HepG2 (cell line): ENCODE measurements at regions not wholly inside any gene's neighbourhood (a gene's known extent, or its start where the extent isn't known, plus 50 kb on each side); places are given as distances from the start of the nearest gene placed in this dataset.

Source experiments
- ATAC-seq: fragments of 200-7000 bp; cut with Tn5 transposase; 3 replicates; pipeline ENCODE4 v1.9.1; 2020; ENCODE audit warnings: mild to moderate bottlenecking, moderate library complexity
- BruUV-seq: library from RNA; stranded (reverse); fragments of 400-500 nt; replicated peaks from 2 replicates; lab custom pipeline; 2021; lab: Mats Ljungman, UMichigan
- CTCF ChIA-PET: fragments of 300-600 bp; formaldehyde crosslinking; extraction: SDS; loops from one replicate; lab custom pipeline; 2021; ENCODE audit warnings: low total read pairs, inconsistent platforms, low intra/inter-chr PET ratio; lab: Yijun Ruan, JAX
- POLR2A ChIA-PET: fragments of 350-600 bp; sonication (Branson Sonifier 250); formaldehyde crosslinking; loops from one replicate; lab custom pipeline; 2020; ENCODE audit warnings: antibody characterized with exemption, inconsistent platforms; lab: Yijun Ruan, JAX
- DNase-seq: peaks from one replicate; pipeline ENCODE4 v3.0.0-alpha.2; 2015; ENCODE audit warnings: low spot score
- FAIRE-seq: peaks from 3 replicates; lab custom pipeline; 2011; peaks lifted over from hg19 to GRCh38; lab: Jason Lieb, UNC
- H2AFZ ChIP-seq: one replicate; pipeline ENCODE4 v1.6.1; 2011; ENCODE audit warnings: low read length, inconsistent platforms
- H3K27ac ChIP-seq: fragments of 300-600 bp; 3 replicates; pipeline ENCODE4 v1.8.0; 2011; ENCODE audit warnings: mixed run types, mild to moderate bottlenecking, mixed read lengths, low read length, inconsistent platforms; ENCODE audit not compliant: insufficient read depth; ENCODE audit errors: extremely low read length
- H3K27me3 ChIP-seq, 2 experiments: fragments of 200-600 bp in 1 of 2; 2 replicates in 1 of 2; 3 replicates in 1 of 2; pipeline versions ENCODE4 v1.6.0 to v1.8.0; 2011; ENCODE audit warnings: low read length in 2 of 2, mild to moderate bottlenecking in 2 of 2, moderate library complexity in 2 of 2, inconsistent platforms in 1 of 2; ENCODE audit not compliant: insufficient read depth in 2 of 2, control insufficient read depth in 1 of 2
- H3K36me3 ChIP-seq, 2 experiments: fragments of 200-600 bp in 1 of 2; replicated peaks in 1 of 2; 2 replicates in 1 of 2; 3 replicates in 1 of 2; pipeline versions ENCODE4 v1.5.1 to v1.8.0; 2011; ENCODE audit warnings: low read length in 2 of 2, inconsistent platforms in 1 of 2; ENCODE audit not compliant: insufficient read depth in 2 of 2, control insufficient read depth in 1 of 2
- H3K4me1 ChIP-seq: 2 replicates; pipeline ENCODE4 v1.5.1; 2012; ENCODE audit warnings: low read length, inconsistent platforms; ENCODE audit not compliant: insufficient read depth
- H3K4me2 ChIP-seq: 2 replicates; pipeline ENCODE4 v1.6.0; 2011; ENCODE audit warnings: low read depth, low read length, inconsistent platforms
- H3K4me3 ChIP-seq, 3 experiments: fragments of 200-600 bp in 1 of 3; sonication (generic), shearing (Covaris generic) in 1 of 3; replicated peaks in 1 of 3; 2 replicates each; pipeline ENCODE4 v1.5.1; 2011 to 2016; ENCODE audit warnings: low read length in 3 of 3, inconsistent platforms in 2 of 3, low read depth in 2 of 3, mild to moderate bottlenecking in 2 of 3, control low read depth in 1 of 3, mixed read lengths in 1 of 3; ENCODE audit not compliant: insufficient read depth in 1 of 3
- H3K79me2 ChIP-seq: one replicate; pipeline ENCODE4 v1.6.1; 2011; ENCODE audit warnings: low read length, inconsistent platforms; ENCODE audit not compliant: insufficient read depth
- H3K9ac ChIP-seq: 2 replicates; pipeline ENCODE4 v1.6.0; 2011; ENCODE audit warnings: mild to moderate bottlenecking, low read depth, low read length, inconsistent platforms; ENCODE audit not compliant: insufficient read depth
- H3K9me3 ChIP-seq: 2 replicates; pipeline ENCODE4 v1.5.1; 2012; ENCODE audit warnings: mild to moderate bottlenecking, low read length
- H4K20me1 ChIP-seq: 2 replicates; pipeline ENCODE4 v1.6.0; 2011; ENCODE audit warnings: inconsistent platforms, mild to moderate bottlenecking, low read length, moderate library complexity; ENCODE audit not compliant: insufficient read depth
- CEBPG ChIP-seq: IDR thresholded peaks from 2 replicates; pipeline ENCODE4 v1.6.1; 2016
- HNRNPUL1 ChIP-seq: fragments of 200-400 bp; formaldehyde crosslinking; IDR thresholded peaks from 2 replicates; pipeline ENCODE4 v1.6.1; 2017; ENCODE audit warnings: low read depth, mild to moderate bottlenecking, low read length, moderate library complexity
- MAFG ChIP-seq: sonication (generic); formaldehyde crosslinking; IDR thresholded peaks from 2 replicates; pipeline ENCODE4 v1.5.1; 2020; ENCODE audit warnings: mild to moderate bottlenecking, missing genetic modification reagents
- NFKBIZ ChIP-seq: IDR thresholded peaks from 2 replicates; pipeline ENCODE4 v1.6.1; 2018; ENCODE audit warnings: missing genetic modification reagents, missing compliant biosample characterization
- NFYC ChIP-seq: IDR thresholded peaks from 2 replicates; pipeline ENCODE4 v1.6.1; 2016; ENCODE audit warnings: missing genetic modification reagents, missing compliant biosample characterization
- PAWR ChIP-seq: sonication (generic); formaldehyde crosslinking; IDR thresholded peaks from 2 replicates; pipeline ENCODE4 v1.4.0; 2020; ENCODE audit warnings: missing genetic modification reagents, mild to moderate bottlenecking, borderline replicate concordance
- RBFOX2 ChIP-seq: fragments of 200-400 bp; formaldehyde crosslinking; IDR thresholded peaks from 2 replicates; pipeline ENCODE4 v1.6.1; 2017; ENCODE audit warnings: low read depth, mild to moderate bottlenecking, low read length
- SETDB1 ChIP-seq: sonication (generic); formaldehyde crosslinking; IDR thresholded peaks from 2 replicates; pipeline ENCODE4 v1.5.1; 2020; ENCODE audit warnings: missing genetic modification reagents, mild to moderate bottlenecking, borderline replicate concordance
- SIN3B ChIP-seq: fragments of 150-350 bp; IDR thresholded peaks from 2 replicates; pipeline ENCODE4 v1.6.1; 2014; ENCODE audit warnings: low read length
- TEAD3 ChIP-seq: optimal IDR thresholded peaks from 2 replicates; pipeline ENCODE3; 2016; ENCODE audit warnings: borderline replicate concordance
- THAP8 ChIP-seq: sonication (generic); formaldehyde crosslinking; IDR thresholded peaks from 2 replicates; pipeline ENCODE4 v1.5.1; 2020; ENCODE audit warnings: missing genetic modification reagents, mild to moderate bottlenecking, borderline replicate concordance
- ZNF3 ChIP-seq: IDR thresholded peaks from 2 replicates; pipeline ENCODE4 v1.7.0; 2017; ENCODE audit warnings: inconsistent platforms
- ZNF30 ChIP-seq: sonication (generic); formaldehyde crosslinking; IDR thresholded peaks from 2 replicates; pipeline ENCODE4 v1.5.0; 2020; ENCODE audit warnings: mild to moderate bottlenecking, missing genetic modification reagents
- ZNF333 ChIP-seq: sonication (generic); formaldehyde crosslinking; IDR thresholded peaks from 2 replicates; pipeline ENCODE4 v1.4.0; 2020; ENCODE audit warnings: mild to moderate bottlenecking, missing genetic modification reagents, borderline replicate concordance
- ZNF503 ChIP-seq: sonication (generic); formaldehyde crosslinking; IDR thresholded peaks from 2 replicates; pipeline ENCODE4 v1.4.0; 2020; ENCODE audit warnings: missing genetic modification reagents
- ZNF562 ChIP-seq: sonication (generic); formaldehyde crosslinking; IDR thresholded peaks from 2 replicates; pipeline ENCODE4 v1.8.0; 2022; ENCODE audit warnings: missing genetic modification reagents, borderline replicate concordance
- ZNF652 ChIP-seq: IDR thresholded peaks from 2 replicates; pipeline ENCODE4 v1.6.1; 2016; ENCODE audit warnings: low read depth, borderline replicate concordance
- ZNF792 ChIP-seq: IDR thresholded peaks from 2 replicates; pipeline ENCODE4 v1.6.1; 2016
- WGBS: methylation state at CpG from one replicate; pipeline ENCODE4 v1.1.6; 2017; ENCODE audit warnings: low lambda C conversion rate; 5-methylcytosine and 5-hydroxymethylcytosine counted together
- in situ Hi-C: cut with HindIII; loops from 2 replicates; pipeline ENCODE4 v1.10.0; 2017; ENCODE audit warnings: low pct_unique_long_range_greater_than_20kb; ENCODE audit not compliant: extremely low pct_ligation_motif_present
- intact Hi-C: fragments of 100-400 bp; cut with micrococcal nuclease; formaldehyde crosslinking; loops from one replicate; pipeline ENCODE4 v1.10.0; 2022; ENCODE audit not compliant: unreplicated experiment
- TF ChIP-seq, protein P1 (sequence below): sonication (generic); formaldehyde crosslinking; IDR thresholded peaks from 2 replicates; pipeline ENCODE4 v1.4.0; 2020; ENCODE audit warnings: mild to moderate bottlenecking, missing genetic modification reagents
- TF ChIP-seq, protein P2 (sequence below): sonication (generic); formaldehyde crosslinking; IDR thresholded peaks from 2 replicates; pipeline ENCODE4 v1.5.1; 2020; ENCODE audit warnings: mild to moderate bottlenecking, missing genetic modification reagents

DNA sequence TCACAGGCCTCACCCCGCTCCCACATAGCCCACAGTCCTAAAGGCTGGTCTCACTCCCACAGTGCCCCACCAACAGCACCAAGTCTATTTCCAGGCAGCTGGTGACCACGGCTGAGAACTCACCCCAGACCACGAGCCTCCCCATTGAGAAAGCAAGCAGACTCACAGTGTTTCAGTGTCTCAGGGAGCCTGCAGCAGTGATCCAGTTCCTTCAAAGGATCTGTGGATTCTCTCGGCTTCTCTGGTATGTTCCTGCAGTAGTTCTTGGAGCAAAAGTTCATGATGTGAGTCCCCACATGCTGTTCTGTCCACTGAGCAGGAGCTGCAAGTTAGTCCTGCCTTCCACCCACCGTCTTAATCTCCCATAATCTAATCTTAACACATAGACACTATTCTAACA, 185.3 kb upstream of the CDH6 start:
- Histone ChIP-seq H3K79me2 (no peaks in the 10 kb centered on the region), H3K4me1 (no peaks in the 10 kb centered on the region), H3K9me3 (peaks cover 21% of the 10 kb centered on the region; the same call in 1 of the 2 replicates), H4K20me1 (no peaks in the 10 kb centered on the region), H3K4me2 (no peak overlapping the region), H3K4me3 (no peak overlapping the region), H3K36me3 (no peaks in the 10 kb centered on the region), H3K9ac (no peak overlapping the region), H3K27ac (no peak overlapping the region), H3K27me3 (no peaks in the 10 kb centered on the region), H2AFZ (no peak overlapping the region)
- ChIA-PET POLR2A (no interaction called here), CTCF (no interaction called here)
- no peak for ATAC-seq
- no peak for DNase-seq
- intact Hi-C loops (no loop called here), in situ Hi-C loops (no loop called here)
- FAIRE-seq: no peak
- no TSS peak for BruUV-seq
- 0% methylated on average over 3 of the region's 5 CpGs for WGBS
- TF ChIP-seq SIN3B (no peak), SETDB1 (CRISPR knock-in tag) (no peak), HNRNPUL1 (no peak), ZNF562 (CRISPR knock-in tag) (no peak), THAP8 (no peak), ZNF792 (CRISPR knock-in tag) (no peak), NFKBIZ (no peak), ZNF503 (CRISPR knock-in tag) (no peak), ZNF652 (CRISPR knock-in tag) (no peak), MAFG (CRISPR knock-in tag) (no peak), TEAD3 (CRISPR knock-in tag) (no peak), RBFOX2 (no peak), CEBPG (CRISPR knock-in tag) (no peak), ZNF30 (CRISPR knock-in tag) (no peak), NFYC (CRISPR knock-in tag) (no peak), PAWR (no peak), ZNF3 (CRISPR knock-in tag) (no peak), ZNF333 (CRISPR knock-in tag) (no peak)
- TF ChIP-seq, protein P1, sequence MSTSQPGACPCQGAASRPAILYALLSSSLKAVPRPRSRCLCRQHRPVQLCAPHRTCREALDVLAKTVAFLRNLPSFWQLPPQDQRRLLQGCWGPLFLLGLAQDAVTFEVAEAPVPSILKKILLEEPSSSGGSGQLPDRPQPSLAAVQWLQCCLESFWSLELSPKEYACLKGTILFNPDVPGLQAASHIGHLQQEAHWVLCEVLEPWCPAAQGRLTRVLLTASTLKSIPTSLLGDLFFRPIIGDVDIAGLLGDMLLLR: no peak
- TF ChIP-seq, protein P2, sequence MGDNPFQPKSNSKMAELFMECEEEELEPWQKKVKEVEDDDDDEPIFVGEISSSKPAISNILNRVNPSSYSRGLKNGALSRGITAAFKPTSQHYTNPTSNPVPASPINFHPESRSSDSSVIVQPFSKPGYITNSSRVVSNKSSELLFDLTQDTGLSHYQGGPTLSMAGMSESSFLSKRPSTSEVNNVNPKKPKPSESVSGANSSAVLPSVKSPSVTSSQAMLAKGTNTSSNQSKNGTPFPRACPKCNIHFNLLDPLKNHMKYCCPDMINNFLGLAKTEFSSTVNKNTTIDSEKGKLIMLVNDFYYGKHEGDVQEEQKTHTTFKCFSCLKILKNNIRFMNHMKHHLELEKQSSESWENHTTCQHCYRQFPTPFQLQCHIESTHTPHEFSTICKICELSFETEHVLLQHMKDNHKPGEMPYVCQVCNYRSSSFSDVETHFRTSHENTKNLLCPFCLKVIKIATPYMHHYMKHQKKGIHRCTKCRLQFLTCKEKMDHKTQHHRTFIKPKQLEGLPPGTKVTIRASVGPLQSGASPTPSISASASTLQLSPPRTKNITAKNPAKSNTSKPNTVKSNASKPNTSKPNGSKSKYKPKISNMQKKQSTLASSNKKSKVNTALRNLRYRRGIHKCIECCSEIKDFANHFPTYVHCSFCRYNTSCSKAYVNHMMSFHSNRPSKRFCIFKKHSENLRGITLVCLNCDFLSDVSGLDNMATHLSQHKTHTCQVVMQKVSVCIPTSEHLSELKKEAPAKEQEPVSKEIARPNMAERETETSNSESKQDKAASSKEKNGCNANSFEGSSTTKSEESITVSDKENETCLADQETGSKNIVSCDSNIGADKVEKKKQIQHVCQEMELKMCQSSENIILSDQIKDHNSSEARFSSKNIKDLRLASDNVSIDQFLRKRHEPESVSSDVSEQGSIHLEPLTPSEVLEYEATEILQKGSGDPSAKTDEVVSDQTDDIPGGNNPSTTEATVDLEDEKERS: no peak
- TF ChIP-seq, all 625 proteins: peak for 0
